Bone marrow (tissue), 2 donors: ENCODE measurements at regions not wholly inside any gene's neighbourhood (a gene's known extent, or its start where the extent isn't known, plus 50 kb on each side); places are given as distances from the start of the nearest gene placed in this dataset.

Experiments
- DNase-seq, 2 donors: peaks; one replicate each; lab custom pipeline; 2025; lab: John Stamatoyannopoulos, UW

DNA sequence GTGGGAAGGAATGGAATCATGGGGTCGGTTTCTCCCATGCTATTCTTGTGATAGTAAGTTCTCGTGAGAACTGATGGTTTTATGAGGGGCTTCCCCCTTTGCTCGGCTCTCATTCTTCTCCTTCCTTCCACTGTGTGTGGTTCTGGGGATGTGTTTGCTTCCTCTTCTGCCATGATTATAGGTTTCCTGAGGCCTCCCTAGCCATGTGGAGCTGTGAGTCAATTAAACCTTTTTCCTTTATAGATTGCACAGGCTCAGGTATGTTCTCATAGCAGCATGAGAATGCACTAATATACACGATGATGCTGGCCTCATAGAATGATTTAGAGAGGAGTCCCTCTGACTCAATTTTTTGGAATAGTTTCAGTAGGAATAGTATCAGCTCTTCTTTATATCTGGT lies 195.4 kb upstream of the IVNS1ABP start:
- DNase-seq, result no peak

DNA sequence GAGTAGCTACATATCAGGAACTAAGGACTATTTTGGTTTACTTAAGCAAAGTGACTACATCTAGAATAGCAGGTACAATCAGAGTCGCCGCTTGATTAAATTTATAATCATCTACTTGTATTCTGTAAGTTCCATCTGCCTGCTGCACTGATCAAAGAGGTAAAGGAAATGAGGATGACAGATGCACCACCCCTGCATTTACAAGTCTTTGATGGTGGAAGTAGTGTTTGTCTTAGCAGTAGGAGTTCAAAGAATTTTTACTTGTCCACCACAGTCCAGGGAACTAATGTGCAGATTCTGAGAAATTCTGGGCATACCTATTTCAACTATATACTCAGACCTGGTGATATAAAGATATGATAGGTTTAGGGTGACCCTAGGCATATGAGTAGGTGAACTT lies 184.1 kb upstream of the IVNS1ABP start:
- no peak for DNase-seq

DNA sequence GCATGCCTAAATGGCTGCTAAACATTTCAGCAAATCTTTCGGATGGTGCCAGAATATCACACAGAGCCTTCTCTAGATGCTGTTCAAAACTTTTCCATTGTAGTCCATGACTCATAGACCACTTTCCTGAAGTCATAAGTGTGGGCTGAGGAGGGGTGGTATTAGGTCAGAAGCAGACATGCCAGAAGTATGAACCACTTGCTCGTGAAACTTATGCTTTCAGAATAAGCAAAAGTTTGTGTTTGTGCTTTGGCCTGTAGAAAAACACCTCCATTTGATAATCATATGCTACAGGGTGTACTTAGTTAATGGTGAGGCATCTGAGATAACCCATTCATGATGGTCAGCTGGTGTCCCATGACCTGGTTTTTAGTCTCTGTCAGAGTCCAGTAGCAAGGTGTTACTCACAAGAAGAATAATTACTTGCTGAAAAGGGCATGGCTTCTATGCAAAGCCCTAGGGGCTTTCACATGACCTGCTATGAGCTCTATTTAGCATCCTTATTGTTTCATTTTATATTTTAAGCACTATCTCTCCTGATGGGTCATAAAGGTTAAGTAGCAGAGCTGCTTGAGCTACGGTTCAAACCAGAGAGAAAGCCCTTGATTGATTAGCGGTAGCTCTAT lies 183.1 kb upstream of the IVNS1ABP start:
- no peak for DNase-seq

DNA sequence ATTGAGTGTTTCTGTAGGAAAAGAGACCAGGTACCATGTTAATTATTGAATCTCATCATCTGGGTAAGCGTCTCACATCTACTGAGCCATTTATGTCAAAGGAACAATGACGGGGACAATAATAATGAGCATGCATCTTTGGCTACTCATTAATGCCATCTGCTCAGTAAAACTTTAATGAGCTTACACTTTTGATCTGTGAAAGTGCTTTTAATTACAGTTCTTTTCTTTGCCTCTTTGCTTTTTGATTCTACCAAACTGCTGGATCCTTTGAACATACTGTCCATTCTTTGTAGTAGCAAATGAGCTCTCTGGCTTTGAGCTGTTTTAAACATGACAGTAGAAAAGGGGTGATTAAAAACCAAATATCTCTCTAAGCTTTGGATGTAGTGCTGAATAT lies 181.2 kb upstream of the IVNS1ABP start:
- no peak for DNase-seq

DNA sequence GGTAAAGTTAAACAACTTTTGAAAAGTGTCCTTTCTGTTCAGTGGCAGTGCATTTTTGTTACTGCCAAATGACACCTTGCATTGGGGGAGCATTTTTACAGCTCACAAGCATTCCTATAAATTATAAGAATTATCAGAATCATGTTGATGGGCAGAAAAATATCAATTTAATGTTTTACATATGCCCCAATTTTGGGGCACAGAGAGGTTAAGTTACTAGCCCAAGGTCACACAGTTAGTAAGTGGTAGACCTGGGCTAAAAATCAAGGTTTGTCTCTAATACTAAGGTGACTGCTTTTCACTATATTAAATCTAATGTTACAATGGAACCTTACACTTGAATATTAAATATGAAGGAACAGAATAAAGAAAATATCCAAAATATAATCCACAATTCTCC lies 180.1 kb upstream of the IVNS1ABP start:
- no peak for DNase-seq

DNA sequence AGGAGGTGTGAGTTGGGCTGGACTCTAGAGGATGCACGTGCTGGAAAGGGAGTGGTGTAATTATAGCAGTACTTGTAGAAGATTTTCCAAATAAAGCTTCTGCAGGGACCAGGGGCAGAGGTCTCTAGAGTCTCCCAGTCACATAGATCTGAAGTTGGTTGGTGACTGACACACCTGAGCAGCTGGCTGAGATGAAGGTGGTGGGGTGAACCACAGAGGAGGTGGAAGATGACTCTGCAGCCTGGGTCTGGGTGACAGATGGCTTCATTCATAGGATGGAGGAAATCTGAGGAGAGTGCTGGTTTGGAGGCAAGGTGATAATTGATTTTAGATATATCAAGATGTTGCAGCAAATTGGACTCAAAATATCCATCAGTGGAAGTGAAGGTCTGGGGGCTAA lies 178.9 kb upstream of the IVNS1ABP start:
- no peak for DNase-seq

DNA sequence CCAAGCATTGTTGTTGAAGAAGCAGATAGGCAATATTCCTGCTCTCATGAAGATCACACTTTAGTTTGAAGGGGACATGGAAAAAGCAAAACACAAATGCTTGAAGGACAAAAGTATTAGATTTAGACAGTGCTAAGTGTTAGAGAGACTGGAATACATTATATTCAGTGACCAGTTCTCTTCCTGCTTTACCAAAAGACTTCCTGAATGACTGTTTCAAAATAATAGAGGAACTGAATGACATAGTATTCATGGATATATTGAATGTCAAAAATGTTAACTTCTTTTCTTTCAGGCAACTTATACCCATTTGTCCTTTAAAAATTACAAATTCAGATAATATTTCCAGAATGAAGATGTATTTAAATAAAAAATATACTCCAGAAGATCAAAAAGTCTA lies 178.0 kb upstream of the IVNS1ABP start:
- DNase-seq, result no peak

DNA sequence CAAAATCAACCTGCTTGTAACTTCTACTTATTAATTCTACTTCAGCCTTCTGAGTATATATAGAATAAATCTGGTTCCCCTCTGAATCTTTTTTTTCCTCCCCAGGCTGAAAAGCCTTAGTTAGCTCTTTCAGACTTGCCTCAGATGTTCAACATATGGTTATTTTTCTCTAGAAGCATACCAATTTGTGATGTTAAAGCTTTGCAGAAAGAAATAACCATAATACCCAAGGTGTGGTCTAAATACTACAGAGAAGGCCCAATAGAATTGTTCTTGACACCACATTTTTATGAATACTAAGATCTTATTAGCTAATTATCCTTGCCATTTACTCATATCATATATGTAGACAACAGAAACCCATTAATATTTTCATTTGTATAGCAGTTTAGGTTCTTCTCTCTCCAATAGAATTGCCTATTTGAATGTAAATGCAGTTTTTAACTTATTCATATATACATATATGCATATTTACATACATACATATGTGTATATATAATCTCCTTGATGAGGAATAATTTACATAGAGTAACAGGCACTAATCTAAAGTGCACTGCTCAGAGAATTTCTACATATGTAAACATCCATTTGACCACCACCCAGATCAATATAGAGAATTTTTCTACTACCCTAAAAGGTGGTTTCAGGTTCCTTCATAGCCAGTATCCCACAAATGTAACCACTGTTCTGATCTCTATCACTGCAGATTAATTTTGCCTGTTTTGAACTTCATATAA lies 175.2 kb upstream of the IVNS1ABP start:
- DNase-seq, result no peak

DNA sequence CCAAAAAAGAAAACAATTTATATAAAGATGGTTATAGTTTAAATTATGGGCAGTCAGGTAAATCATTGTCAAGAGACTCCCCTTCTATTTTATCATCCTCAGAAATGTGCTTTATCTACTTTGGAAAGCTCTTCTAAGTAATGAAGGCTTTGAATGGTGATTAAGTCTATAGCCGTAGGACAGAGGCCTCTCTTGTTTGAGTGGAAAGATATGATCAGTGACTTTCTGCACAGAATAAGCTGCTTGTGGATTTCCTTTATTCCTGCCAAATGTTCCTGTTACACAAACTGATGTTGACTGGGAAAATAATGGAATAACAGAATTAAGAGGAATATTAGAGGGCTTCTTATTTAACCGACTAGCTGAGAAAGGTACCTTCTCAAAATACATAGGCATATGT lies 174.6 kb upstream of the IVNS1ABP start:
- DNase-seq, result no peak

DNA sequence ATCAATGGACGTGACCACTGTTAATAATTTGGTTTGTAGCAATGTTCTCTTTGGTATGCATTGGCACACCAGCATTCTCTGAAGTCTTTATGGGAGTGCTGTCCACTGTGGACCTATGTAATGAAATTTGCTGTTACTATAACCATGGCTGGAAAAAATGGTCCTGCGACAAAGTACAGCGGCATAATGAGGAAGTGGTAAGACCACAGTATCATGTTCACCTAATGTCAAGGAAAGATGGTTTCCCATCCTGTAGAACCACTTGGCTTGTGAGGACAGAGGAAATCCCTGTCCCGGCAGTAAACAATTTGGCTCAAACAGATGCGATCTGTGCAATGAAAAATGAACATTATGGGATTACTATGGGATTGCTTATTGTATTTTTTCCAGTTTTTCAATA lies 173.9 kb upstream of the IVNS1ABP start:
- DNase-seq, result no peak

DNA sequence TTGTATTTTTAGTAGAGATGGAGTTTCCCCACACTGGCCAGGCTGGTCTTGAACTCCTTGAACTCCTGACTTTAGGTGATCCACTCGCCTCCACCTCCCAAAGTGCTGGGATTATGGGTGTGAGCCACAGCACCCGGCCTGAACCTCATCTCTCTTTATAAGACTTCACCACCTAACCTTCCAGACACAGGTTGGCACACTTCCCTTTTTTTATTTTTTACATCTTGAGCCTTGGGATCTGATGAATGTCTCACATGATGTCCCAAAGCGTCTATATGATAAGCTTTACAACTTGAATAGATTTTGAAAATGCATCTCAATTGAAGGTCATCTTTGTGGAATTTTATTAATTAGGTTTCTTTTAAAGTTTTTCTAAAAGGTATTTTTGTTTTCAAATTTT lies 172.4 kb upstream of the IVNS1ABP start:
- DNase-seq, result no peak

DNA sequence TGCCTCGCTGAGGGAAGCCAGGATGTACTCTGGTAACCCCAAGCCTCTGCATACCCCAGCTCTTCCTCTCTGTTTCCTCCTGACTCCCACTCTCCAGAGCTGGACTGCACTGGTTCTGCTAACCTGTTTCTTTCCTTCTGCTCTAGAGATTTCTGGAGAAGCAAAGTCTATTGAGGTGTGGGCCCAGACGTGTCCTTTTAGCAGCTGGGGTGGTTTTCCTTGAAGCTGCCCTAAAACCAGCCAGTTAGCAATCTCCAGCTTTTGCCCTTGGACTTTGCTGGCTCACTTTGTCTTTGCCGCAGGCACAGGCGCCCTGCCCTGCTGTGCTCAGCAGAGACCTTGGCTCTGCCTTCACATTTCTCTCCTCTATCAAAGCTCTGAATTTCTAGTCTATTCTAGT lies 171.8 kb upstream of the IVNS1ABP start:
- DNase-seq, result no peak

DNA sequence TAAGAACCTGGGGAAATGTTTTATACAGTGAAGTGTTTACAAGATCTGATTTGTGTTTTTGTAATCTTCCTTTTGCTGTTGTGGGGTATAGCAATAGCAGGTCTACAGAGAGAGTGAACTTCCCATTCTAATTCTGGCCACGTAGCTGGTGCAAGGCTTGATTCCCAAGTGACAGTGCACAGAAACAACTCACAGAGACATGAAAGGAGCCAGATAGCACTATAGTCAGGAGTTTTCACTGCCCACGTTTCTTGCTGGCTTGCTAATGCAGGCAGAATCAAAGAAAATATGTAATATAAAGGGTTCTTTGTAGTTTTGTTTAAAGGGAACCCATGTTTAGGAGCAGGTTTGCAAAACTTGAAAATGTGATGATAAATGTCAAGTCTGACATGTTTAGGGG lies 170.9 kb upstream of the IVNS1ABP start:
- DNase-seq, result no peak

DNA sequence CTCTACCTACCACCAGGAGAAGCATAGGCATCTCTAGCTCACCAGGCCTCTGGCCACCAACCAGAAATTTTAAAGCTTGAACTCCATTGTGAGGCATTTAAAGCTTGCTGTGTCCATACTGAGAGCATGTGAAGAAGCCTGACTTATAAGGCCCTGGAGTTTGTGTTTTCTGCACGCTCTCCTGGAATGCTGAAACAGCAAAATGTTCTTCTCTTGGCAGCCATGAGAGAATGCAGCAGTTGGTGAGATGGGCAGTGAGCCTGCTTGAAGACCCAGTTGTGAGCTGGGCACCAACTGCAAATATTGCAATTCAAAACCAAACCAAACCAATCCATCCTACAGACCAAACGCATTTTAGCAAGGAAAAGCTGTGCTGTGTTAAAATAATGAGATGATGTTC lies 170.0 kb upstream of the IVNS1ABP start:
- DNase-seq, result no peak

DNA sequence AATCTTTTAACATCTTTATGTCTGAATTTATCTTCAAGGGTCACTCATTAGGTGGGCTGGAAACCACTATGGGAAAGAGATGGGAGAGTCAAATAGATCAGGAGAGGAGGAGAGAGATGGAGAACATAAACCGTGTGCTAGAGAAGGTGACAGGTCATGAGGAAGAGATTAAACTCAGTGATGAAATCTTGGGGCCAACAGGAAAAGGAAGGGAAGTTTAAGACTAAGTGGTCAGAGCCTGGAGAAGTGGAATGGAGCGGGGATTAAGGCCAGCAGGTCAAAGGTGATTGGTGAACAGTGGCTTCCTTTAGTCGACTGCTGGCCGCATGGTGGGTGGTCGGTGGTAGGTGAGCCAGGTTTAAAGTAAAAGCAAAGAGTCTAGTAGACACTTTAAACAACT lies 169.3 kb upstream of the IVNS1ABP start:
- DNase-seq, result no peak

DNA sequence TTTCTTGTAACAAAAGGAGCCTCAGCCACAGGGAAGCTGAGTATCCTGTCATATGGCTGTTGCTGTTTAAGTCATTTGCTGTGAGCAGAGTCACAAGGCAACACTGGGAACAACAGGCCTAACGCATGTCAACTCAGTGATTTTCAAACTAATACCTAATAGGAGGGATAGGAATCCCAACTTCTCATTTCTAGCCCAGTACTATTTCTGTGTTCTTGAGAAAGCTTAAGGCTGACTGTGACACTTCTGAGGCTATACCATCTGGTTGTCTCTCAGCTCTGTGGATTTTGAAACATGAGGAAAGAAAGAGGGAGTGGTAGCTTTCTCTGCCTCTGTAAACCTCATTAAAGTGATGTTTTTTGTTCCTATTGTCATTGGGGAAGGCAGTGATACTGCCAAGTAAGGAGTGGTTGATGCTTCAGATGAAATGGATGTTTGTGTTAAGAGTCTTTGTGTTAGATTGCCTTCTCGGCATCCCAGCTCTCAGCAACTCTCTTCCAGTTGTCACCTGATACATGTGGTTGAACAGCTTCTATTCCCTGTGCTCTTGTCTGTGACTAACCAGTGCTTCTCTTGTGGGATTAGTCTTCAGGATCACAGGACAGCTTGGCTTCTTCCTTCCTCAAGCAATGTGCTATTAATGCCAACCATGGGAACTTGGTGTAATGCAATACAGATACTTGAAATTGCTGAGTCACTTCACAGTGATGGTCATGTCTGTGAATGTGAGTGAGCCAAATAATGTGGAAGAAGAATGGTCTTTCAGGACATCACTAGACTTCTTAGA lies 166.8 kb upstream of the IVNS1ABP start:
- peak in 1 of 2 donors; percentile 2 for DNase-seq

DNA sequence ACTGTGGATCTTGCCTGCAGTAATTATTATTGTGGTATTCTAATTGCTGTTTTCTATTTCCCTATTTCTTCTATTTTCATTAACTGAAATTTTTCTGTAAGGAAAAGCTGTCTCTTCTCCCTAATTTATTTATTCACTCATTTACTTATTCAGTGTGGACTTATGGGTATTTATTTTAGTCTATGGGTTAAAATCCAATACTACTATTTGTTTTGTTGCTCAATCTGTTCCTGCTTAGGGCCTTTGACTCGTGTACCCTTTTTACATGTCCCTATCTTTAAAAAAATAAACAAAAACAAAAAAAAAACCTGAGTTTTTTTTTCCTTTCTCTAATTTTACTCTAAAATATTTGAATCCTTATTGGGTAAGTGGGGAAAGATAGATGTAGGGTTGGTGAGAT lies 166.2 kb upstream of the IVNS1ABP start:
- DNase-seq, result no peak

DNA sequence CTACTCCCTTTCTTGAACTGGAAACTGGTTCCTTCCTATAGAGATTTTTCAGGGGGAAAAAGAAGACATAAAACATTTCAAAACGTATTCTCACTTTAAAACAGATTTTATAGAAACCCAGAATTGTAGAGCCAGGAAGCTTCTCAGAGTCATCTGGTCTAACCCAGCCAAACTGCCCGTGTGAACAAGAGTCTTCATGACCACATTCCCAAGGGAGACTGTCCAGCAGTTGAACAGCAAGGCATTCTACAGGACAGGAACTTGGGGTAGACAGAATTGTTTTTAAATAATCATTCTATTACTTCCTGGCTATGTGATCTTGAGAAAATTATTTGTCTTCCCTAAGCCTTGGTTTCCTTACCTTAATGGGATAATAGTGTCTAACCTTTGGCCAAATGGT lies 163.5 kb upstream of the IVNS1ABP start:
- DNase-seq, result no peak

DNA sequence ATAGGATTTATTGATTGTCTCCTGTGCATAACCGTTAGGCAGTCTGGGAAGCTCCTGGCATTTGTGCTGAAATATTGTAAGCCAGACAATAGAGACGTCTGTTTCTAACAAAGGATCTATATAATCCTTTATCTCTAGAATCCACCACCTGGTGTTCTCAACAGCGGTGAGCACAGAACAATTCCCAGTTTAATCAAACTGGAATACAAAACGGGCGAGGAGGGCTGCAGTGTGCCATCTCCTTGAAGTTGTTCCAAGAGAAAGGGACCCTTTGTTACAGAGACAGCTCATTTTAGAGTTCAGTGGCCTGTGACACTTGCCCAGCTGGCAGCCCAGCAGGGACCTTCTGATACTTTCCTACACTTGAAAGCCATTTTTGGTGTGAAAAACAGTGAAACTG lies 162.8 kb upstream of the IVNS1ABP start:
- DNase-seq, result no peak

DNA sequence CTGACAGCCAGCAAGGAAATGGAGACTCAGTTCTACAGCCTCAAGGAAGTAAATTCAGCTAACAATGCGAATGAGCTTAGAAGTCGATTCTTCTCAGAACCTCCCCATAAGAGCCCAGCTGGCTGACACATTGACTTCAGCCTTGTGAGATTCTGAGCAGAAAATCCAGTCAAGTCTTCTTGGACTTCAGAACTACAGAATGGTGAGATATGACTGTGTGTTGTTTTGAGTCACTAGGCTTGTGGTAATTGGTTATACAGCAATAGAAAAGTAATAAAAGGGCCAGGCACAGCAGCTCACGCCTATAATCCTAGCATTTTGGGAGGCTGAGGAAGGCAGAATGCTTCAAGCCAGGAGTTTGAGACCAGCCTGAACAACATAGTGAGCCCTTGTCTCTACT lies 161.8 kb upstream of the IVNS1ABP start:
- DNase-seq, result no peak

DNA sequence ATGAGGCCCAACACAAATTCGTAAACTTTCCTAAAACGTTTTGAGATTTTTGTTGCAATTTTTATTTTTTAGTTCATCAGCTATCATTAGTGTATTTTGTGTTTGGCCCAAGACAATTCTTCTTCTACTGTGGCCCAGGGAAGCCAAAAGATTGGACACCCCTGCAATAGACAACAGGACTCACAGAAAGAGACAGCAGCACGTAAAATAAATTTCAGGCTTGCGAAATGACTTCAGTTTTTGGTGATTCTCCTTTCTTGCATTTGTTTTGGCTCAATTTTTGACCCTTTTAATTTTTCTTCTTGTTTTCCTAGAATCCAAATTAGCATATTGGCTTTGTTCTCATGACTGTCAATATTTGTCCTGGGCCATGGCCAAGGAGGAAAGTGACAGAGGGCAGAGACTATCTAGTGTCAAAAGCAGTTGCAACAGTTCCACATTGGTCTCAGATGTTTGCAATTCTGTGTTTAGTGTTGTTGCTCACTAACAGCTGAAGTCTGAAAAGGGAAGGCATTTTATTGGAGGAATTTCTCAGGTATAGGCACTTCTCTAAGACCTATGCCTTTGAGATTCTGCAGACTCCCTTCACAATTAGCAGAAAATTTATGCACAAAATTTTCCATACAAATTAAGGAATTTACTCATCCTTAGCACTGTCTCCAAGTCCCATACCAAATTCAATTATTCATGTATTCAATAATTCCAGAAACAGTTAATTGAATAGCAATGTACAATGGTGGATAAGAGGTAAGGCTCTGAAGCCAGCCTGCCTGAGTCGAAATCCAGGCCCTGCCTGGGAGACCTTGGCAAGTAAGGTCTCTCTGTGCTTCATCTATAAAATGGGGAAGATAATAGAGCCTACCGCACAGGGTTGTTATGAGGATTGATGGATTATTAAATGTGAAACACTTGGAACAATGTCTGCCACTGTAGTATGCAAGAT lies 160.9 kb upstream of the IVNS1ABP start:
- no peak for DNase-seq
